ENCODE measurements at regions not wholly inside any gene's neighbourhood (a gene's known extent, or its start where the extent isn't known, plus 50 kb on each side); places are given as distances from the start of the nearest gene placed in this dataset.
"Not testable (repeated sequence)": the region's sequence is repeated elsewhere in the genome, so short reads cannot be mapped to it uniquely, and the experiment has no call there.

DNA sequence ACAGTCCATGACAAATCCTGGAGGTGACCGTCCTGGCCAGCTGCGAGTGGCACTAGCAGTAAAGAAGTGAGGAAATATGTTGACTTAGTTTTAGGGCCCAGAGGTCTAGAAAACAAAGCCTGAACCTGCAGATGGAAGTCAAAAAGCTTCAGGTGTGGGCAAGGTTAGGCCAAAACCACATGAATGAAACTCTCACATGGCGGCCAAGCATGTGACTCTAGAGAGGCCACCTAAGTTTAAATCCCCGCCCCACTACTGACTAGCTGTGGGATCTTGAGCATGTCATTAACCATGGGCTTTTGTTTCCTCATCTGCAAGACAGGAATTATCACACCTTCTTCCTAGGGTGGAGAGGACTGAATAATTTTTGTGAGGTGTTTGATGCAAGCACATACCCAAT lies 148.2 kb upstream of the DAB1 start:
- DNase-seq = no peak

DNA sequence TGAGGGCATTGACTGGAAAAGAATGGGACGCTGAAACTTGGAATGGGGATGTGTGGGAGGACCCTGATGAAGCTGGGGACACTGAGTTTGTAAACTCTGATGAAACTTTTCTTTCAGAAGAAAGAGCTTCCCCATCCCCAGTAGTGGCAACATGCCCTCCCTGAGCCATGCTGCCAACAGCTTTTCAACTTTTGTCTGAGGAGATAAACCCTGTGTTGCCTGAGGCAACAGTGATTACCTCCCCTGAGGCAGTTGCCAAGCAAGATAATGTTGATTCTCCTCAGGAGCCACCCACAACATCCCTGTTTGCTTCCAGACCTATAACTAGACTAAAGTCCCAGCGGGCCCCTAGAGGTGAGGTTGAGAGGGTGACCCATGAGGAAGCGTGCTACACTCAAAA lies 134.2 kb upstream of the DAB1 start:
- not testable (repeated sequence) for DNase-seq

DNA sequence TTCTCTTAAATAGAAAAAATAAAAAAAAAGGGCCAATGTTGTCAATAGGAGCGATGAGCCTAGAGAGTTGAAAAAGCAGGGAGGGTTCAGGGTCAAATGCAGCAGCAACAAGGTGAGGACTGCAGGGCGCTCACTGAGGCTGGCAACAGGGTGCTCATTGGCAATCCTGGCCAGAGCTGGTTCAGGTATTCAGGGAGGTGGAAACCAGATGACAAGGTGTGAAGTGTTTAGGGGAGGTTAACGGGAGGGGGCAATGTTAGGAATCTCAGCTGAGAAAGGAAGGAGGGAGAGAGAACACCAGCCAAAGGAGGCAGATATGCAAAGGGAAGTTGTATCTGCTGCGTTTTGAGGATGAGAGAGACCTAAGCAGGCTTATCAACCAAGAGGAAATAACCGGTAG lies 129.8 kb upstream of the DAB1 start:
- DNase-seq = no peak

DNA sequence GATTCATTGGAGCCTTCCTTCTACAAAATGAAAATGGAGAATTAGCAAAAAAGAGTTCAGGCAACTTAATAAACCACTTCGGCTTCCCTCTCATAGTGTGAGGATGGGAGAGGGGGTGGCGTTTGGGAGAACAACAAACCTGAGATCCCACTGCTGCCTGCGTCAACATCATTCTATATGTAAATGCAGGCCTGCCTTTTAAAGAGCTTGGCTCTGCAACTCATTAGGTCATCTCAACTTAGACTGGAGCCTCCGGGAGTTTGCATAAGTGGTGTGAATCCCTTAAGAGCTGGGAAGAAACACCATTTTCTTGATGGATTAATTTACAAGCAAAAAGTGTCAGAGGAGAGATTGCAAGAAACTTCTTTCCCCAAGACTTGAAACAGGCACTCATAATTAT lies 127.6 kb upstream of the DAB1 start:
- peak; percentile 2 for DNase-seq

DNA sequence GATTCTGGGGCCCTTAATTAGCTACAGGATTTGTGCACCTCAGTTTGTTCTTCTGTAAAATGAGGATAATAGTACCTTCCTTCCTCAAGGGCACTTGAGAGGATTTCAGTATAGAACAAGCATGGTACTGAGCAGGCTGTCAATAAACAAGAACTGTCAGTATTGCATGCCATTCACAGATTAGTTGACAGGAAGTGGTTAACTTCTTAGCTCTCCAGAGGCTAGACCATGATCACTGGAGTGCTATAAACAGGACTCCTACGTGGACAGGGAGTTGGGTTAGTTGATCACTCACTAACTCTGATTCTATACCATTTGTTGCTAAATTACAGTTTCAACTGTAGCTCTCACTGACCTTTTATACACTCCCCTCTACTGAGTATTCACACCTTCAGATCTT lies 126.2 kb upstream of the DAB1 start:
- no peak for DNase-seq

DNA sequence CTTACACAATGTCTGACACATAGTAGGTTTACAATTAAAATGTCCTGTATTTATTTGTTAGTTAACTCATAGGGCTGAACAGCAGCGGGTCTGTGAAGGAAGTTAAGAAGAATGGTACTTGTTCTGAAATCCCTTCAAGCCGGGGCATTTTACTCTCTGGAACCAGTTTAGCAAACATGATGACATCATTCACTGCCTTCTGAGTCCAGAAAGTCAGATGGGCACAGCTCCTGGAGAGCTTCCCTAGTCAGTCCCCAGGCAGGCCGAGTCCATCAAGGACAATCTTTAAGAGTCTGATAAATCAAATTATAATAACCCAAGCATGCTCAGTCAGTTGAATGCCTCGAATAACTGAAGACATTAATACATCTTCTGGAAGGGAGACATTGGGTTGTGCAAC lies 125.4 kb upstream of the DAB1 start:
- no peak for DNase-seq

DNA sequence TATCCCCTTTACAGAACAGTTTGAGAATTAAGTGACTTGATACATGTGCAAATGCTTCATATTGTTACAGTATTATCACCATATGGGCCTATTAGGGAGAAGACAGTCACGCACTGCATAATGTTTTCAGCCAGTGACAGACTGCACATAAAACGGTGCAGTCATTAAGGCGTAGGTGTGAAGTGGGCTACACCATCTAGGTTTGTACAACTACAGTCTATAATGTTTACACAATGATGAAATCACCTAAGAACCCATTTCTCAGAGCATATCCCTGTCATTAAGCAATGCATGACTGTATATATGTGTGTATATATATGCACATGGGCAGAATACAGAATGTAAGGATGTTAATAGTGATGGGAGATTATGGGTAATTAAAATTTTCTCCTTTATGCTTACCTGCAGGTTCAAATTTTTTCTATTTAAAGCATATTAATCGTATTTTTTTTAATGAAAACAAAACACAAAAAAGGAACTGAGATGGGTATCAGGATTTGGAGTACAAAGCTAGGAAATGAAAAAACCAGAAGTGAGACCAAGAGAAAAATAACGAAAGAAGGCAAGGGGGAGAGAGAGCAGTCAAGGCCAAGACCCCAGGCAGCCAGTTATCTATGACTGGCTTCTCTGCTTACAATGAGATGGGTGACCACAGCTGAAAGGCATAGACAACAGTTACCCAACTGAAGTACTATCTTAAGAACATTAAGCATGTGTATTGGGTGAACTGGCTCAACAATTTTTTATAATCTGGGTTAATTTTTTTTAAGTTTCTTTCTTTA lies 122.9 kb upstream of the DAB1 start:
- no peak for DNase-seq

DNA sequence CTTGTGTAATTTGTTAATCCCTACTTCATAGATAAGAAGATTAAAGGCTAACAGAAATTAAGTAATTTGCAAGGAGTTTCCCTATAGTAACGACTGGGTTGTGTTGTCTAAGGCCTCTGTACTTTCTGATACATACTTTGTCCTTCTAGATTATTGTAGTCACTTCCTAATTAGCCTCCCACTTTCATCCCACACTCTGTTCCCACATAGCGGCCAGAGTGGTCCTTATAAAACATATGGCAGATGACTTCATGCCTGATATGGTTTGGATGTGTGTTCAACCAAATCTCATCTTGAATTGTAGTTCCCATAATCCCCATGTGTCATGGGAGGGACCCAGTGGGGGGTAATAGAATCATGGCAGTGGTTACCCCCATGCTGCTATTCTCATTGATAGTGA lies 120.5 kb upstream of the DAB1 start:
- no peak for DNase-seq

DNA sequence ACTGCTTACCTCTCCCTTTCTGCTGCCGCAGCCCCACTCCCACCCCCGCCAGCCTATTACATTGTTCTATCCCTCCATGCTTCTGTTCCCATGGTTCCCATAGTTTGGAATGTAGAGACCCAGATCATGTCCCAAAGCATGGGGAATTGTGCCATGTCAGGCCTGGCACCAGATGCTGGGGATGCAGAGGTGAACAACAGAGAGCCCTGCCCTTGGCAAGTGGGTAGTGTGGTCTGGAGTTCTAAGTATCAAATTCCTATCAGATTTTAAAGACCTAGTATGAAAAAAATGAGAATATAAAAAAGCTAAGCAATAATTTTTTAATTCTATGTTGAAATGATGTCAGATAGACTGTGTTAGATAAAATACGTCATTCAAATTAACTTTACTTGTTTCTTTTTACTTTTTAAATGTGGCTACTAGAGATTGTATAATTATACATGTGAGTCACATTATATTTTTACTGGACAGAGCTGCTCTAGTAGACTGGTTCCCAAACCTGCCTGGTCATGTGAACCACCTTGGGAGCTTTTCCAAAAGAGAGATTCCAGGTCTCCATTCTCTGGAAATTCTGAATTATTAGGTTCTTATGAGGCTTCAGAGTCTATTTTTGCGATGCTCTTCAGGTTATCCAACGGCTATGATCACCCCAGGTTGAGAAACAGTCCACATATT lies 113.0 kb upstream of the DAB1 start:
- no peak for DNase-seq

DNA sequence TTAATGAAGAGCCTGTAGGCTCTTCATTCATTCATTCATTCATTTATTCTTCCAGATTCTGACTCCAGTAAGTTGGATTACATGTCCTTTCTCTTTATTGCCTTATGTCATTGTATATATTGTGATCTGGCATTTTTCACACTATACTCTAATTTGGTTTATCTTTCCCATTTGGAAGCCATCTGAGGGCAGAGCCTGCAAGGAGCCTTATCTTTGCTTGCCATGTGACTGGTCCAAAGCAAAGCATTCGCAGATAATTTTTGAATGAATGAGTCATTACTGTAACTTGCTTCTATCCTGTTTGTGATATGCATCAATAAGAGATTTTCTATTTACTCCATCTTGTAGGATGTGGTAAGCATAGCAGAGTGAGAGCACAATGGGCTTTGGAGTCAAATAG lies 108.4 kb upstream of the DAB1 start:
- DNase-seq = no peak

DNA sequence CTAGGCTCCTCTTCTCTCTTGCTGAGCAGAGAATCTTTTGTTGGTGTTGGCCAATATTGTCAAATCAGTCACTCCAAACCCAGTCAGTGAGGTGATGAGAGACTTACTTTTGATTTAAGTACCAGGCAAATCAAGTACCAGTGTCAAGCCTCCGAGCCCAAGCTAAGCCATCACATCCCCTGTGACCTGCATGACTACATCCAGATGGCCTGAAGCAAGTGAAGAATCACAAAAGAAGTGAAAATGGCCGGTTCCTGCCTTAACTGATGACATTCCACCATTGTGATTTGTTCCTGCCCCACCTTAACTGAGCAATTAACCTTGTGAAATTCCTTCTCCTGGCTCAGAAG lies 107.0 kb upstream of the DAB1 start:
- DNase-seq = not testable (repeated sequence)

DNA sequence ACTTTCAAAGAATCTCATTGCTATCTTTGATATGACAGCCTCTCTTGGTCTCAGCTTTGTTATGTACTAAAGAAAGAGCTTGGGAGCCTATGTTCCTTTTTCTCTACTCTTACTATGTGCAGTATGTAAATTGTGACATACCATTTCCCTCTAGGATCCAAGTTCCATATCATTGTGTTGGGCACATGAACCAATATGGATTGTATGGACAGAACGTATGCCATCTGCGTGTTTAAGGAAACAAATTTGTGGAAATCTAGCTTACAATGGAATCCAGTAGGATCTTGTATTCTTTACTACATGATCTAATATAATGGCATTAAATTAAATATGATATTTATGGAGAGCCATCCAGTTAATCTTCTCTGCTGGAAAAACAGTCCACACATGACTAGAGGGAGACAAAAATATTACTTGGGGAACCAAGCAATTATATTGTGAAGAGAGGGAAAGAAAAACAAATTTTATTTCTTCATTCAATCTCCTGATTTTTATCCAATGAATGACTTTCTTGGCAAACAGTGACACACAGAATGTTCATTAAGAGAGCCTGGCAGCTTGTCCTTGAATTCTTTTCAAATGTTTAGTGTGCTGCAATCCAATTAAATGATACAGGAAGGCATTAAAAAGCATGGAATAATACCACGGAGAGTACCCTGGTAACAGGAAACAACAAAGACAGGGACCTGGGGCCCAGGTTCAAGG lies 106.5 kb upstream of the DAB1 start:
- no peak for DNase-seq

DNA sequence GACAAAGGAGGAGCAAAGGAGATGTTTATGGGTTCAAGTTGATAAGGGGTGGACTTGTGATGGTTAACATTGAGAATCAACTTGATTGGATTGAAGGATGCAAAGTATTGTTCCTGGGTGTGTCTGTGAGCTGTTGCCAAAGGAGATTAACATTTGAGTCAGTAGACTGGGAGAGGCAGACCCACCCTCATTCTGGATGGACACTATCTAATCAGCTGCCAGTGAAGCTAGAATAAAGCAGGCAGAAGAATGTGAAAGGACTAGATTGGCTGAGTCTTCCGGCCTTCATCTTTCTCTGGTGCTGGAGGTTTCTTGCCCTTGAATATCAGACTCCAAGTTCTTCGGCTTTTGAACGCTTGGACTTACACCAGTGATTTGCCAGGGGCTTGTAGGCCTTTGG lies 98.7 kb upstream of the DAB1 start:
- DNase-seq = no peak

DNA sequence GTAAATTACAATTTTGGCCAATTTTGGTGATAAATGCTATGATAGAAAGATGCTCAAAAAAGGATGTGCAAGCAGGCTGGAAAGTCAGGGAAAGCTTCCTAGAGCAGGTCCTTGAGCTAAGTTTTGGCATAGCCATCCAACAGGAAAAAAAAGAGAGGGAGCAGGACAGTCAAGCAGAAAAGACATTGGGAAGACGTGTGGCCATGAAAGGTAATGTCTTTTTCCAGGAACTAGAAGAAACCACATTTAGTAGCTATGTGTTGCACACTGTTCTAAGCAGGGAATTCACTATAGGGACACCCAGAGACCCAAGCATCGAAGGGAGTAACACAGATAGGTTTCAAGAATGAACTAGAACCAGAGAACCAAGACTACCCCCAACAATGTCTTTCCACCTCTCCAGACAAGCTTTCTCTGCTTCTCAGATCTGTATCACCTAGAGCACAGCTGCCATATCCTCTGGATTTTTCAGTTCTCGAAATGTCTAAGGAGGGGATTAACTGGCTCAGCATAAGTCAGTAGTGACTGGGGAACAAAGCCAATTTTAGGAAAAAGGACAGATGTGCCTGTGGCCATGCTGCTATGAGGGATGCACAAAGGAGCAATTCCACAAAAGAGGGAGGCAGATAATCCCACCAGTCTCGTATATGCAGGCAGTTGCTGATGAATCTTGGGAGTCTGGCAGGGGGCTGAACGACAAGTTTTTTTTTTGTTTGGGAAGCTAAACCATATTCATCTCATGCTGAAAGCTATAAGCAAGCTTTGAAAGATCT lies 97.1 kb upstream of the DAB1 start:
- no peak for DNase-seq

DNA sequence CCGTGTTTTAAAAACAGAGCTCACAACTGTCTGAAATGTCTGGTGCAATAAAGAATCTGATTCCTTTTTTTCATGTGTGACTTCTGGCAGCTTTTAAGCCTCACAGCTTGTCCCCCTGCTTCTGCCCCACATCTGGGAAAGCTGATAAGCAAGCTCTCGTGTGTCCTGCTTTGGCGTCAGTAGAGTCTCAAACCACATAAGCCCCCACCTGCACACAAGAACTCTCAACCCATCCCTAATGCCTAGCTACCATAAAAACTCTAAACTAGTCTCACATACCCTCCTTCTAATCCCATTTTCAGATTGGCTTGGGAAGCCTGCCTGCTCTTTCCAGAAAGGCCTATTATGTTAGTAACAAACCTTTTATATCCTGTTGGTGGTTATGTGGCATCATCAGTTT lies 94.6 kb upstream of the DAB1 start:
- DNase-seq = no peak

DNA sequence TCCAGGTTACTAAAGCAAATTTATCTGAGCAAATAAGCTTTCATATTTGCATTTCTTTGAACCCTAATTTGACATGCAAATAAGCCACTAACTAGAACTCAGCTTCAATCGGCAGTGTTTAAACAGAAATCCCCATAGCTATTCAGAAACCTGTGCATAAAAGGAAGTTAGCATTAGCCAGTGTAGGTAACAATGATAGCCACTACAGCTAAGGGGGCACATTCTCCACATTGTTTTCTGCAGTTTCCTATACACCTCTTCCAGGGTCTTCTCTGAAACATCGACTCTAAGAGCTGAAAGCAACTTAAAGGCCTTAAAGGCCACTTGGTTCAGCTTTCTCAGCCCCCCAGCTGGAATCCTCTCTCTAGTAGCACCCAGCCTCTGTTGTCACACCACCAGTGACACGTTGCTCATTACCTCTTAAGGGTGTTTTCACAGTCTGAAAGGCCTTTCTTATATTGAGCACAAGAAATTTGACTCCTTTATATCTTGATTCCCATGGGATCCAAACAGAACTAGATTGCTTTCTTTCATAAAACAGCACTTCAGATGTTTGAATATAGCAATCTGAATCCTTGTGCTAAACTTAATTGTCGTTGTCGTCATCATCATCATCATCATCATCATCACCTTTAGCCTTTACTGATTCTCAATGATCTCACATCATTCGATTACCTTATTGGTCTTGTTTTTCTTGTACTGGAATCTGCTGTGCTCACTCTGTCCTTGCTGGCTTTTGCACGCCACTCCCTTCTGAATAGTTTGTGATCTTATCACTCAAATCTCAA lies 93.9 kb upstream of the DAB1 start:
- no peak for DNase-seq

DNA sequence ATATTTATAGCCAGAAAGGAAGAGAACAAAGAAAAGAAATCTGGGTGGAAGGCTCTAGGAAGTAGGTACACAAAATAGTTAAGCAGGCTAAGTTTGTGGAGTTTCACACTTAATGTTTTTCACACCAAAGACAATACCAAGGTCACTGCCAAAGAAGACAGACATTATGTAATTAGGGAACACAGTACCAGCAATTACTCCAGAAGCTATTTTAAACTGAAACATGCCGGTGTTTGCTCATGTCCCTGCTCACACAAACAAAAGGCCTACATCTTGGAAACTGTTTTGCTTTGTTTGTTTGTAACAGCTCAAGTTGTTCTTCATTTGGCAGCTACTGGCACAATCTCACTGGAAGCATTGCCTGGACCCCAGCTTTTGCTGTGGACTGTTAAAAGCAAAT lies 88.5 kb upstream of the DAB1 start:
- no peak for DNase-seq

DNA sequence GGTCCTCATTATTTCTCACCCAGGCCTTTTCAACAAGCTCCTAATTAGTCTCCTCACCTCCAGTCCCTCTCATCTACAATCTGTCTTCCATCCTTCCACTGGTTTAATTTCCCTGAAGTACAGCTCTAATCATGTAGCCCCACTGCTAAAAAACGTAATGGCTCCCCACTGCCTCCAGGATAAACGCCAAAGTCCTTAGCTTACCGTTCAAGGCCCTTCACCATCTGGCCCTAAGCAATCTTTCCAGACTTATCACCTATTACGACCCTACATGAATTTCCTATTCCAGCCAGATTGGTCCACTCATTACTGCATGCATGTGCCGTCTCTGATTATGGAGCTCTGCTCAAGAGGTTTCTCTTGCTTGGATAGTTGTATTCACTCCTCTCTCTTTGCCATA lies 83.1 kb upstream of the DAB1 start:
- no peak for DNase-seq

DNA sequence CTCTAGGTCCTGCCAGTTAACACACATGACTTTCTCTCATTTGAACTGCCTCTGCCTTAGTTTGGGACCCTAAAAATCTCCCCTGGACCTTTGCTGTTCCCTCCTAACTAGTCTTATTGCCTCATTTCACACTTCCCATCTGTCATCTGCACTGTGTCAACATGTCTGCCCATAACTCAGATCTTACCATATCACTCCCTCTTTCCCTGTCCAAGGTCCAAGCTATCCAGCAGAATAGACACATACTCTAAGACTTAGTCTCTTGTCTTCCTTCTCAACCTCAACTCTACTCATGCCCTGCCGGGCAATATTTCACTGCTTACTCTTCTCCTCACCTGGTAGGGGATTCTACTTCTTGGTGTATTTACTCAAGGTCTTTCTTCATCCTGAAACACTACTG lies 79.5 kb upstream of the DAB1 start:
- no peak for DNase-seq

DNA sequence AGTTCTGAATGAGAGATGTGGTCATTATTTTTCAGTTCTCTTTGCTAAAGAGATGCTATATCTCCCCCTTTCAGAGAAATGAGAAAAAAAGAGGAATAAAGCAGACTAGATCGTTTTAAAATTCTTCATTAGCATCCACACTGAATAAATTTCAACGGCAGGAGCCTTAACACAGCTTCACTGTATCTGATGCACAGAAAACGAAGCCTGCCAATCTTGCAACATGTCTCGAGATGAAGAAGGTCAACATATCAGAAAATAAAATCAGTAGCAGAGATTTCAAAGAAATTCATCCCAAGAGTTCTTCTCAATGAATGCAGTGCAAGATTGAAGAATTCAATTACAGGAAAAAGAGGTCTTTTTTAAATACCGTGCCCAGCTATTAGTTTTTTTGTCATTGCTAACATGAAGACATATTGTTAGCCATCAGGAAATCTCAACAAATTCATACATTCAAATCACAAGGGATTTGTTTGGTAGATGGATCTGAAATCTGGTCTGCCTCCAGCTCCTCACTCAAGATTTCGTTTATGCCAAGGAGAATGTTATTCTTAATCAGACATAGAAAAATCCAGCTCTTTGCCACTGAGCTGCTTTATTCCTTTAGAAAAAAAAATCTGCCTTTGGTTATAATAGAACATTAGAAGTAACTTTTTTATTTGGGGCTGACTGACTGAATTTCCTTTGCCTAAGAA lies 76.4 kb upstream of the DAB1 start:
- no peak for DNase-seq

DNA sequence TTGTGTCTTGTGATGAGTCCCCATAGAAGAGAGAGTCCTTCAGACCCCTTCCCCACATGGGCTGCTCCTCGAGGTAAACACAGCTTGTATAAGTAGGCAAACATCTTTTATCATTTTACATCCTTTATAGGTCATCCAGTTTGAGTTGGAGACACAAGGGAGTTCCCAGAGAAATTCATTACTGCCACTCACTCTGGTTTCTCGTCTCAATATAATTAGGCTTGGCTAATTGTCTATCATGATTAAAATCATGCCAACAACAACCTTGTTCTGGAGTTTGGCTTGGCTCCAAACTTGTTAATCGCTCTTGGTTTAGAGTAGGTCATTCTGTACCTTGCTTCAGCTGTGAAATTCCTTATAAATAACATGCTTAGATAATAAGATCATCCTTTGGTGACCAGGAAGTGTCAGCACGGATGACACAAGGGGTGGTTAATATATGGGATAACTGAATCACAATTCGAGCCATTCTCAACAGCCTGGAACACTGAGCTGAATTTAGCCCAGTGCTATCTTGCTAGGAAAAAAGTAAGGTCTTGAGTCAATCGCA lies 70.7 kb upstream of the DAB1 start:
- no peak for DNase-seq

Measured in left kidney (tissue), 1 donor.